Left renal pelvis (tissue), 4 donors: ENCODE measurements at regions not wholly inside any gene's neighbourhood (a gene's known extent, or its start where the extent isn't known, plus 50 kb on each side); places are given as distances from the start of the nearest gene placed in this dataset.
"Not testable (repeated sequence)": the region's sequence is repeated elsewhere in the genome, so short reads cannot be mapped to it uniquely, and the experiment has no call there.

Experiments
- DNase-seq, 4 donors: peaks; one replicate each; pipeline ENCODE4 v3.0.0-alpha.2; 2013; ENCODE audit warnings: low read depth in 4 of 4, low spot score in 3 of 4

- no peak for DNase-seq
These were observed 68.0 kb downstream of the CBLN4 start for GRCh38 chr20:55937283-55937682.

- DNase-seq: no peak
These were observed 69.1 kb downstream of the CBLN4 start for GRCh38 chr20:55936209-55936595.

- no peak for DNase-seq
These were observed 69.7 kb downstream of the CBLN4 start for GRCh38 chr20:55935448-55936208.

- peak; percentile 5 to 27 (median 16) for DNase-seq
These were observed 71.2 kb downstream of the CBLN4 start for GRCh38 chr20:55934146-55934545.

GRCh38 chr20:55930876-55931275, 74.4 kb downstream of the CBLN4 start:
- DNase-seq: not testable (repeated sequence)

GRCh38 chr20:55928266-55928665, 77.1 kb downstream of the CBLN4 start:
- DNase-seq: peak; percentile 16 to 31 (median 22)

GRCh38 chr20:55919956-55920355, 85.4 kb downstream of the CBLN4 start:
- DNase-seq: no peak

GRCh38 chr20:55919319-55919718, 86.0 kb downstream of the CBLN4 start:
- no peak for DNase-seq

- no peak for DNase-seq
These were observed 86.8 kb downstream of the CBLN4 start for GRCh38 chr20:55918471-55918870.

GRCh38 chr20:55893031-55893430, 112.3 kb downstream of the CBLN4 start:
- no peak for DNase-seq

GRCh38 chr20:55888685-55889084, 116.6 kb downstream of the CBLN4 start:
- no peak for DNase-seq

- DNase-seq: no peak
These were observed 122.4 kb downstream of the CBLN4 start for GRCh38 chr20:55882910-55883309.

- no peak for DNase-seq
These were observed 123.0 kb downstream of the CBLN4 start for GRCh38 chr20:55882286-55882685.

GRCh38 chr20:55881204-55881603, 124.1 kb downstream of the CBLN4 start:
- no peak for DNase-seq

- DNase-seq: no peak
These were observed 125.0 kb downstream of the CBLN4 start for GRCh38 chr20:55880361-55880760.

- DNase-seq: no peak
These were observed 150.3 kb downstream of the CBLN4 start for GRCh38 chr20:55855052-55855451.

GRCh38 chr20:55830121-55830827, 175.0 kb downstream of the CBLN4 start:
- DNase-seq: no peak

GRCh38 chr20:55805138-55805537, 200.2 kb downstream of the CBLN4 start:
- no peak for DNase-seq

GRCh38 chr20:55800552-55801245, 204.6 kb downstream of the CBLN4 start:
- DNase-seq: no peak

GRCh38 chr20:55793986-55794385, 211.3 kb downstream of the CBLN4 start:
- no peak for DNase-seq

- no peak for DNase-seq
These were observed 213.3 kb downstream of the CBLN4 start for GRCh38 chr20:55792049-55792448.

- no peak for DNase-seq
These were observed 215.1 kb downstream of the CBLN4 start for GRCh38 chr20:55790178-55790577.
